Mesenchymal stem cell (in vitro differentiated cells and primary cell): ENCODE measurements at regions not wholly inside any gene's neighbourhood (a gene's known extent, or its start where the extent isn't known, plus 50 kb on each side); places are given as distances from the start of the nearest gene placed in this dataset.

Source experiments
- DNase-seq: peaks from one replicate; pipeline ENCODE4 v3.0.0-alpha.2; 2013
- H2AFZ ChIP-seq: one replicate; pipeline ENCODE4 v1.6.1; 2013; ENCODE audit warnings: low read depth, mild to moderate bottlenecking, control low read depth, inconsistent platforms, low read length, moderate library complexity
- H2AK5ac ChIP-seq: 2 replicates; pipeline ENCODE4 v1.6.1; 2013; ENCODE audit warnings: low read length, moderate library complexity, mild to moderate bottlenecking, inconsistent platforms; ENCODE audit not compliant: severe bottlenecking
- H2BK120ac ChIP-seq: one replicate; pipeline ENCODE4 v1.6.1; 2013; ENCODE audit warnings: low read depth, mild to moderate bottlenecking, inconsistent platforms, low read length, moderate library complexity
- H2BK12ac ChIP-seq, 2 experiments: one replicate each; pipeline ENCODE4 v1.6.1; 2013; ENCODE audit warnings: inconsistent platforms in 2 of 2, low read length in 2 of 2, mild to moderate bottlenecking in 2 of 2, moderate library complexity in 2 of 2, control low read depth in 1 of 2
- H2BK15ac ChIP-seq: one replicate; pipeline ENCODE4 v1.6.1; 2013; ENCODE audit warnings: mild to moderate bottlenecking, low read depth, inconsistent platforms; ENCODE audit not compliant: poor library complexity, severe bottlenecking
- H2BK5ac ChIP-seq: 2 replicates; pipeline ENCODE4 v1.6.1; 2013; ENCODE audit warnings: low read depth, mild to moderate bottlenecking, low read length, control low read depth, inconsistent platforms; ENCODE audit not compliant: poor library complexity, severe bottlenecking
- H3K14ac ChIP-seq, 2 experiments: one replicate each; pipeline ENCODE4 v1.6.1; 2013; ENCODE audit warnings: inconsistent platforms in 2 of 2, low read length in 2 of 2, control low read depth in 1 of 2, mild to moderate bottlenecking in 1 of 2, moderate library complexity in 1 of 2
- H3K18ac ChIP-seq, 2 experiments: one replicate each; pipeline ENCODE4 v1.6.1; 2013; ENCODE audit warnings: inconsistent platforms in 2 of 2, low read length in 2 of 2, control low read depth in 1 of 2, low read depth in 1 of 2, mild to moderate bottlenecking in 1 of 2
- H3K23ac ChIP-seq, 2 experiments: one replicate each; pipeline ENCODE4 v1.6.1; 2013; ENCODE audit warnings: inconsistent platforms in 2 of 2, low read length in 2 of 2, mild to moderate bottlenecking in 2 of 2, moderate library complexity in 2 of 2, control low read depth in 1 of 2
- H3K27ac ChIP-seq: 2 replicates; pipeline ENCODE4 v1.5.1; 2013; ENCODE audit warnings: mild to moderate bottlenecking, moderate library complexity, low read length, control low read depth, inconsistent platforms; ENCODE audit not compliant: poor library complexity, severe bottlenecking
- H3K27me3 ChIP-seq, 2 experiments: 2 replicates each; pipeline versions ENCODE4 v1.6.1 to v1.7.0; 2013; ENCODE audit warnings: low read length in 2 of 2, mild to moderate bottlenecking in 2 of 2, moderate library complexity in 2 of 2, control low read depth in 1 of 2, inconsistent platforms in 1 of 2; ENCODE audit not compliant: control insufficient read depth in 1 of 2, insufficient read depth in 1 of 2
- H3K36me3 ChIP-seq, 2 experiments: 2 replicates each; pipeline versions ENCODE4 v1.6.1 to v1.7.0; 2013; ENCODE audit warnings: low read length in 2 of 2, control low read depth in 1 of 2, inconsistent platforms in 1 of 2, low read depth in 1 of 2, mild to moderate bottlenecking in 1 of 2; ENCODE audit not compliant: insufficient read depth in 2 of 2, control insufficient read depth in 1 of 2
- H3K4ac ChIP-seq, 2 experiments: one replicate each; pipeline ENCODE4 v1.6.1; 2013; ENCODE audit warnings: inconsistent platforms in 2 of 2, low read length in 2 of 2, mild to moderate bottlenecking in 2 of 2, moderate library complexity in 2 of 2, control low read depth in 1 of 2, low read depth in 1 of 2
- H3K4me1 ChIP-seq: 2 replicates; pipeline ENCODE4 v1.6.1; 2013; ENCODE audit warnings: low read depth, low read length, control low read depth; ENCODE audit not compliant: control insufficient read depth, insufficient read depth
- H3K4me2 ChIP-seq: 2 replicates; pipeline ENCODE4 v1.6.1; 2013; ENCODE audit warnings: low read length, mild to moderate bottlenecking, inconsistent platforms; ENCODE audit not compliant: poor library complexity, severe bottlenecking
- H3K4me3 ChIP-seq, 2 experiments: 2 replicates each; pipeline versions ENCODE4 v1.5.1 to v1.7.0; 2013; ENCODE audit warnings: low read length in 2 of 2, mild to moderate bottlenecking in 2 of 2, control low read depth in 1 of 2, low read depth in 1 of 2; ENCODE audit not compliant: insufficient read depth in 1 of 2
- H3K79me1 ChIP-seq: replicated peaks from 2 replicates; pipeline ENCODE4 v1.6.1; 2013; ENCODE audit warnings: mild to moderate bottlenecking, control low read depth, low read length, inconsistent platforms; ENCODE audit not compliant: poor library complexity, severe bottlenecking
- H3K9ac ChIP-seq: 2 replicates; pipeline ENCODE4 v1.7.0; 2013; ENCODE audit warnings: mild to moderate bottlenecking, low read length, moderate library complexity
- H3K9me3 ChIP-seq: 2 replicates; pipeline ENCODE4 v1.7.0; 2013; ENCODE audit warnings: mild to moderate bottlenecking, low read length; ENCODE audit not compliant: control insufficient read depth
- H4K8ac ChIP-seq: one replicate; pipeline ENCODE4 v1.6.1; 2013; ENCODE audit warnings: inconsistent platforms, mild to moderate bottlenecking, low read length, moderate library complexity
- H4K91ac ChIP-seq: one replicate; pipeline ENCODE4 v1.6.1; 2013; ENCODE audit warnings: mild to moderate bottlenecking, low read length, inconsistent platforms
- WGBS: methylation state at CpG from one replicate; pipeline ENCODE4 v1.1.7; 2013; ENCODE audit warnings: mixed read lengths; 5-methylcytosine and 5-hydroxymethylcytosine counted together

DNA sequence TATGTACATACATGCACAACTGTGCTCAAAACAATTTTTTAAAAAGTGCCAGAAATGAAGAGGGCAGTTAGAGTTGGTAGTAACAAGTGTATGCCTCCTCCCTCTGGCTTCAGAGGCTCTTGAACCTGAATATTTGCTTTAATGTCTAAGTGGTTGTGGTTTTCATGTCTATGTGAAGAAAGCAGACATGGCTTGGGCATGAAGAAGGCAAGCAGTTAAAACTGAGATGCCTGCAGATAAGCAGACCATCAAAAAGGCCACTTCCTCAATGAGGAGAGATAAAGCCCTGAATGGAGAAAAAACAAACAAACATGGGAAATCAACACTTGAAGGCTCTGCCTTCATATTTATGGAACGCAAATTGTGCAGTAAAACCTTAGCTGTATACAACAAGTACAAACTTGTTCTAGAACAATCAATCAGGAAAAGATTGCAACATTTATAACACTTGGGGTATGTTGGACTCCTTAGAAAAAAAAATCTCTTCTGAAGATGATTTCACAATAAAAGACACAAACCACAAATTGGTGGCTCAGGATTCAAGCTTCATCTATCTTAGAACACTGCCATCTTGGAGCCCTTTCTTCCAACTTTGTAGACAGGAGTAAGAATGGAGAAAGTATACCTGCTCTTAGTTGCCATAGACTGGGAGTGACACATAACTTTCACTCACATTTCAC, 52.7 kb upstream of the PLA2G4A start:
- Histone ChIP-seq H2BK15ac (no peak overlapping the region), H3K27ac (no peak overlapping the region), H4K91ac (no peak overlapping the region), H3K4me2 (no peak overlapping the region), H3K36me3 (no peaks in the 10 kb centered on the region), H2BK120ac (no peak overlapping the region), H3K79me1 (no peaks in the 10 kb centered on the region), H3K27me3 (no peaks in the 10 kb centered on the region), H3K9ac (no peak overlapping the region), H2BK12ac (no peak overlapping the region), H3K23ac (no peak overlapping the region), H2AK5ac (no peak overlapping the region), H3K9me3 (no peaks in the 10 kb centered on the region), H3K14ac (no peak overlapping the region), H3K4ac (no peak overlapping the region), H2AFZ (no peak overlapping the region), H3K18ac (no peak overlapping the region), H3K4me3 (no peak overlapping the region), H4K8ac (no peak overlapping the region), H3K4me1 (no peaks in the 10 kb centered on the region), H2BK5ac (no peak overlapping the region)
- peak; percentile 83 for DNase-seq
- WGBS, result no CpG with 5 or more reads among the region's 1 CpG

DNA sequence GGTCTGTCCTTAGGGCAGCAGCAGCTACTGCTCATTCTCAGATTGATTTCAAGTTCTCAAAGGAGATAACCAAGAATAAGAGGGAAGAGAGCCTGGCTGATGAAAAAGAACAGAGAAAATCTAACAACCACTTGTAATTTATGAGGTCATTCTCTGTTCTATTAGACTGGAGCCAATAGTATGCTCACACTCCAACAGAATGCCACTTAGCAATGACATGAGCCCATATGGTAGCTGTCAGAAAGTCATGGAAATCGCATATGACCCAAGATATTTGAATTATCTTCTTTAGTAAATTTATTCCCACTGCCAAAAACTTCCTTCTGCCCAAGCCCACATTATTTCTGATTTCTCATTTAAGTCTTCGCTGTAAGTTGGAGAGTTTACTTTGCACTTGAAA, 53.7 kb upstream of the PLA2G4A start:
- no peak overlapping the region for H2AFZ ChIP-seq
- H3K4me3 ChIP-seq, result no peak overlapping the region
- H3K9ac ChIP-seq, result no peak overlapping the region
- H3K14ac ChIP-seq, result no peak overlapping the region
- H3K27ac ChIP-seq, result no peak overlapping the region
- no peak overlapping the region for H4K91ac ChIP-seq
- no peak overlapping the region for H2AK5ac ChIP-seq
- H3K18ac ChIP-seq, result no peak overlapping the region
- H2BK5ac ChIP-seq, result no peak overlapping the region
- no peak overlapping the region for H2BK12ac ChIP-seq
- 90% methylated on average over 1 of the region's 2 CpGs for WGBS
- no peak overlapping the region for H2BK120ac ChIP-seq
- H4K8ac ChIP-seq, result no peak overlapping the region
- H3K23ac ChIP-seq, result no peak overlapping the region
- DNase-seq, result peak; percentile 32
- H3K4me2 ChIP-seq, result no peak overlapping the region
- no peaks in the 10 kb centered on the region for H3K4me1 ChIP-seq
- no peaks in the 10 kb centered on the region for H3K79me1 ChIP-seq
- no peaks in the 10 kb centered on the region for H3K36me3 ChIP-seq
- H3K9me3 ChIP-seq, result no peaks in the 10 kb centered on the region
- no peaks in the 10 kb centered on the region for H3K27me3 ChIP-seq
- H3K4ac ChIP-seq, result no peak overlapping the region
- H2BK15ac ChIP-seq, result no peak overlapping the region

DNA sequence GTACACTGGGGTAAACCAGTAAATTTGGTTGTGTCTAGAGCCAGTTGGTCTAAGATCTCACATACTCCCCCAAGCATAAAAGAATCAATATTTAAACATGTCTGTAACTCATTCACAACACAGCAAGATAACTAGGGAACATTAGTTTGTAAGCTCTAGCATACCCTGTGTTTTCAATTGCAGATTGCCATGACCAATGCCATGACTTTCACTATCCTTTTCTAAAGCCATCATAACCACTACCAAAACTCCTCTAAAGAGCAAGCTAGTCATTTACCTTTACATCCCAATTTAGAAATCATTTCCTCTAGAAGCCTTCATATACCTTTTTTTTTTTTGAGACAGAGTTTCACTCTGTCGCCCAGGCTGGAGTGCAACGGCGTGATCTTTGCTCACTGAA, 56.5 kb upstream of the PLA2G4A start:
- no peaks in the 10 kb centered on the region for H3K4me1 ChIP-seq
- 98% methylated on average over 3 of the region's 3 CpGs for WGBS
- no peak overlapping the region for H3K4me3 ChIP-seq
- H2BK120ac ChIP-seq, result no peak overlapping the region
- no peak overlapping the region for H3K4ac ChIP-seq
- no peak overlapping the region for H2AK5ac ChIP-seq
- no peaks in the 10 kb centered on the region for H3K9me3 ChIP-seq
- no peak overlapping the region for H2BK12ac ChIP-seq
- H3K23ac ChIP-seq, result no peak overlapping the region
- H3K14ac ChIP-seq, result no peak overlapping the region
- H3K27me3 ChIP-seq, result no peaks in the 10 kb centered on the region
- H3K79me1 ChIP-seq, result no peaks in the 10 kb centered on the region
- no peak overlapping the region for H3K27ac ChIP-seq
- no peaks in the 10 kb centered on the region for H3K36me3 ChIP-seq
- DNase-seq, result no peak
- no peak overlapping the region for H2BK15ac ChIP-seq
- H4K91ac ChIP-seq, result no peak overlapping the region
- H3K9ac ChIP-seq, result no peak overlapping the region
- no peak overlapping the region for H3K4me2 ChIP-seq
- H2AFZ ChIP-seq, result no peak overlapping the region
- H2BK5ac ChIP-seq, result no peak overlapping the region
- no peak overlapping the region for H4K8ac ChIP-seq
- H3K18ac ChIP-seq, result no peak overlapping the region

DNA sequence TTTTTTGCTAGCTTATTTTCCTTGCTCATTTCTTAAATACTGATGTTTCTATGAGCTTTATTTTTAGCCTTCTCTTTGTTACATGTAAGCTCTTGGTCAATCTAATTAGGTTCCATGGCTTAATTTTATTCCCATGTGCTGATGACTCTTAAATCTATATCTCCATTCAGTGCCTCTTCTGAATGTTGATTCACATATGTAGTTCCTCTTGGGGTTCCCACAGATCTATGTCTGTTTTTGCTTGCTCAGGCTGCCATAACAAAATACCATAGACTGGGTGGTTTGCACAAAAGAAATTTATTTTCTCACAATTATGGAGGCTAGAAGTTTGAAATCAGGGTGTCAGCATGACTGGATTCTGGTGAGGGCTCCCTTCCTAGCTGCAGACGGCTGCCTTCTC, 58.3 kb upstream of the PLA2G4A start:
- Histone ChIP-seq H3K9ac (no peak overlapping the region), H4K91ac (no peak overlapping the region), H3K27ac (no peak overlapping the region), H2BK120ac (no peak overlapping the region), H3K36me3 (no peaks in the 10 kb centered on the region), H2AFZ (no peak overlapping the region), H2AK5ac (no peak overlapping the region), H3K14ac (no peak overlapping the region), H4K8ac (no peak overlapping the region), H2BK15ac (no peak overlapping the region), H3K4me3 (no peak overlapping the region), H3K27me3 (no peaks in the 10 kb centered on the region), H3K79me1 (no peaks in the 10 kb centered on the region), H2BK12ac (no peak overlapping the region), H3K18ac (no peak overlapping the region), H3K4me2 (no peak overlapping the region), H3K4ac (no peak overlapping the region), H3K9me3 (no peaks in the 10 kb centered on the region), H3K23ac (no peak overlapping the region), H2BK5ac (no peak overlapping the region), H3K4me1 (no peaks in the 10 kb centered on the region)
- WGBS, result 90% methylated on average over 1 of the region's 1 CpG
- no peak for DNase-seq
